ENCODE measurements at regions not wholly inside any gene's neighbourhood (a gene's known extent, or its start where the extent isn't known, plus 50 kb on each side); places are given as distances from the start of the nearest gene placed in this dataset.

- no peak for TF ChIP-seq POLR2A (IDR thresholded peaks at IDR 0.05)
- TF ChIP-seq, protein P1, sequence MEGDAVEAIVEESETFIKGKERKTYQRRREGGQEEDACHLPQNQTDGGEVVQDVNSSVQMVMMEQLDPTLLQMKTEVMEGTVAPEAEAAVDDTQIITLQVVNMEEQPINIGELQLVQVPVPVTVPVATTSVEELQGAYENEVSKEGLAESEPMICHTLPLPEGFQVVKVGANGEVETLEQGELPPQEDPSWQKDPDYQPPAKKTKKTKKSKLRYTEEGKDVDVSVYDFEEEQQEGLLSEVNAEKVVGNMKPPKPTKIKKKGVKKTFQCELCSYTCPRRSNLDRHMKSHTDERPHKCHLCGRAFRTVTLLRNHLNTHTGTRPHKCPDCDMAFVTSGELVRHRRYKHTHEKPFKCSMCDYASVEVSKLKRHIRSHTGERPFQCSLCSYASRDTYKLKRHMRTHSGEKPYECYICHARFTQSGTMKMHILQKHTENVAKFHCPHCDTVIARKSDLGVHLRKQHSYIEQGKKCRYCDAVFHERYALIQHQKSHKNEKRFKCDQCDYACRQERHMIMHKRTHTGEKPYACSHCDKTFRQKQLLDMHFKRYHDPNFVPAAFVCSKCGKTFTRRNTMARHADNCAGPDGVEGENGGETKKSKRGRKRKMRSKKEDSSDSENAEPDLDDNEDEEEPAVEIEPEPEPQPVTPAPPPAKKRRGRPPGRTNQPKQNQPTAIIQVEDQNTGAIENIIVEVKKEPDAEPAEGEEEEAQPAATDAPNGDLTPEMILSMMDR (IDR thresholded peaks at IDR 0.05), result no peak
Measured at GRCh38 chr19:13574933-13575332, 68.7 kb upstream of the CACNA1A start.
